ENCODE measurements at regions not wholly inside any gene's neighbourhood (a gene's known extent, or its start where the extent isn't known, plus 50 kb on each side); places are given as distances from the start of the nearest gene placed in this dataset.

- no peak for TF ChIP-seq CTCF (IDR thresholded peaks at IDR 0.05; ENCODE audit: low read depth, low read length)
Observed at GRCh38 chr7:10401793-10402192, 571.9 kb upstream of the PHF14 start.

GRCh38 chr7:10412422-10413019 lies 561.2 kb upstream of the PHF14 start:
- ChIA-PET CTCF (no interaction called here), POLR2A (no interaction called here)
- H3K27me3 ChIP-seq (ENCODE audit: control insufficient read depth, insufficient read depth, low read length) = no peaks in the 10 kb centered on the region

More at GRCh38 chr7:10401793-10402192, 571.9 kb upstream of the PHF14 start:
- CTCF ChIA-PET = no interaction called here
- peaks cover 11% of the 10 kb centered on the region for H3K9me3 ChIP-seq (ENCODE audit: control insufficient read depth, insufficient read depth, low read length)
- DNase-seq (ENCODE audit: low read depth, low spot score) = no peak
- no peak overlapping the region for H3K27ac ChIP-seq (ENCODE audit: low read depth, low read length)
- no peaks in the 10 kb centered on the region for H3K27me3 ChIP-seq (ENCODE audit: control insufficient read depth, insufficient read depth, low read length)
- POLR2A ChIA-PET = no interaction called here
- H3K4me3 ChIP-seq (ENCODE audit: low read depth, low read length) = no peak overlapping the region

GRCh38 chr7:10418985-10419384 lies 554.7 kb upstream of the PHF14 start:
- Histone ChIP-seq H3K9me3 (ENCODE audit: control insufficient read depth, insufficient read depth, low read length) (peaks cover 3% of the 10 kb centered on the region; the same call in 1 of the 2 replicates), H3K4me3 (ENCODE audit: low read depth, low read length) (no peak overlapping the region), H3K27ac (ENCODE audit: low read depth, low read length) (no peak overlapping the region), H3K27me3 (ENCODE audit: control insufficient read depth, insufficient read depth, low read length) (no peaks in the 10 kb centered on the region)
- ChIA-PET CTCF (no interaction called here), POLR2A (no interaction called here)
- no peak for DNase-seq (ENCODE audit: low read depth, low spot score)
- TF ChIP-seq CTCF (IDR thresholded peaks at IDR 0.05; ENCODE audit: low read depth, low read length) = no peak

More at GRCh38 chr7:10412422-10413019, 561.2 kb upstream of the PHF14 start:
- Histone ChIP-seq H3K4me3 (ENCODE audit: low read depth, low read length) (no peak overlapping the region), H3K27ac (ENCODE audit: low read depth, low read length) (no peak overlapping the region), H3K9me3 (ENCODE audit: control insufficient read depth, insufficient read depth, low read length) (peaks cover 3% of the 10 kb centered on the region; the same call in 1 of the 2 replicates)
- no peak for DNase-seq (ENCODE audit: low read depth, low spot score)
- peak; percentile 25; the same call in 1 of the 2 replicates for TF ChIP-seq CTCF (IDR thresholded peaks at IDR 0.05; ENCODE audit: low read depth, low read length)

- TF ChIP-seq CTCF (IDR thresholded peaks at IDR 0.05; ENCODE audit: low read depth, low read length) = no peak
- CTCF ChIA-PET = no interaction called here
- Histone ChIP-seq H3K27ac (ENCODE audit: low read depth, low read length) (no peak overlapping the region), H3K9me3 (ENCODE audit: control insufficient read depth, insufficient read depth, low read length) (peaks cover 14% of the 10 kb centered on the region), H3K4me3 (ENCODE audit: low read depth, low read length) (no peak overlapping the region), H3K27me3 (ENCODE audit: control insufficient read depth, insufficient read depth, low read length) (no peaks in the 10 kb centered on the region)
- no peak for DNase-seq (ENCODE audit: low read depth, low spot score)
- POLR2A ChIA-PET = no interaction called here
Observed at GRCh38 chr7:10429031-10429430, 544.6 kb upstream of the PHF14 start.

GRCh38 chr7:10429511-10429910 lies 544.2 kb upstream of the PHF14 start:
- H3K27me3 ChIP-seq (ENCODE audit: control insufficient read depth, insufficient read depth, low read length) = no peaks in the 10 kb centered on the region
- ChIA-PET CTCF (no interaction called here), POLR2A (no interaction called here)
- no peak for DNase-seq (ENCODE audit: low read depth, low spot score)
- H3K4me3 ChIP-seq (ENCODE audit: low read depth, low read length) = no peak overlapping the region
- H3K9me3 ChIP-seq (ENCODE audit: control insufficient read depth, insufficient read depth, low read length) = peaks cover 18% of the 10 kb centered on the region
- TF ChIP-seq CTCF (IDR thresholded peaks at IDR 0.05; ENCODE audit: low read depth, low read length) = no peak
- no peak overlapping the region for H3K27ac ChIP-seq (ENCODE audit: low read depth, low read length)

All from AG04450 (cell line).